ENCODE measurements at regions not wholly inside any gene's neighbourhood (a gene's known extent, or its start where the extent isn't known, plus 50 kb on each side); places are given as distances from the start of the nearest gene placed in this dataset.

- WGBS, 2 experiments (ENCODE audit: extremely low coverage in 1 of 2, insufficient coverage in 1 of 2, insufficient read length in 1 of 2, insufficient replicate concordance in 2 of 2, low coverage in 1 of 2, low lambda C conversion rate in 2 of 2, missing lambda C conversion rate in 1 of 2) = 90% methylated on average over 4 of the region's 4 CpGs; no CpG with 5 or more reads in 1 of the 2 experiments
- Histone ChIP-seq H4K91ac (replicated peaks; ENCODE audit: insufficient read length, low read length) (no peak overlapping the region), H3K23ac (ENCODE audit: insufficient read length) (no peak overlapping the region), H3K4me2 (ENCODE audit: insufficient read depth in 1 of 2, low read depth in 2 of 2, low read length in 2 of 2) (no peak overlapping the region), H3K18ac (ENCODE audit: extremely low read depth, low read length) (no peak overlapping the region), H3K79me1 (ENCODE audit: low read depth, low read length) (no peaks in the 10 kb centered on the region), H2AFZ (ENCODE audit: low read length) (no peak overlapping the region), H3K9me3 (ENCODE audit: insufficient read depth in 2 of 2, low read depth in 1 of 2, low read length in 1 of 2) (no peaks in the 10 kb centered on the region), H3K4me1 (replicated peaks in 1 of 4; ENCODE audit: control insufficient read depth in 3 of 4, insufficient read depth in 4 of 4, low read length in 3 of 4) (peaks cover 3 to 11% (median 9%) of the 10 kb centered on the region in 4 experiments), H3K23me2 (ENCODE audit: low read depth, low read length) (peaks cover 3% of the 10 kb centered on the region; the same call in 1 of the 2 replicates), H4K8ac (ENCODE audit: extremely low read depth, insufficient read depth, low read length) (no peak overlapping the region), H2BK20ac (ENCODE audit: low read length) (no peak overlapping the region), H3K4me3 (ENCODE audit: extremely low read depth in 1 of 4, insufficient read depth in 2 of 4, low read depth in 3 of 4, low read length in 4 of 4) (no peak overlapping the region), H2BK5ac (ENCODE audit: low read depth, low read length) (no peak overlapping the region), H3K9ac (replicated peaks in 1 of 4; ENCODE audit: extremely low read depth in 1 of 4, low read depth in 3 of 4, low read length in 3 of 4) (no peak overlapping the region), H4K20me1 (replicated peaks in 1 of 2; ENCODE audit: control insufficient read depth in 1 of 2, insufficient read depth in 2 of 2, low read length in 2 of 2) (no peaks in the 10 kb centered on the region), H2BK15ac (ENCODE audit: low read length) (no peak overlapping the region), H3K4ac (replicated peaks; ENCODE audit: insufficient read length, low read depth, low read length) (no peak overlapping the region), H3K56ac (replicated peaks; ENCODE audit: insufficient read length, low read depth, low read length) (no peak overlapping the region), H3K27ac (ENCODE audit: low read depth, low read length) (no peak overlapping the region), H2AK5ac (ENCODE audit: low read depth, low read length) (no peak overlapping the region), H2BK12ac (ENCODE audit: low read depth, low read length) (no peak overlapping the region), H3K14ac (ENCODE audit: insufficient read length) (no peak overlapping the region), H3K27me3 (replicated peaks in 1 of 4; ENCODE audit: control insufficient read depth in 3 of 4, extremely low read depth in 1 of 4, insufficient read depth in 3 of 4, low read length in 3 of 4) (no peaks in the 10 kb centered on the region), H3K36me3 (ENCODE audit: control insufficient read depth in 2 of 4, insufficient read depth in 4 of 4, low read length in 3 of 4) (no peaks in the 10 kb centered on the region), H4K5ac (ENCODE audit: insufficient read length, low read depth, low read length) (no peak overlapping the region), H2BK120ac (replicated peaks; ENCODE audit: low read depth, low read length) (no peak overlapping the region), H3K79me2 (ENCODE audit: control insufficient read depth in 1 of 2, insufficient read depth in 2 of 2, low read length in 2 of 2) (no peaks in the 10 kb centered on the region)
- POLR2A ChIA-PET (ENCODE audit: partially characterized antibody) = no interaction called here
- FAIRE-seq = peak; percentile 19
- CTCF ChIA-PET (ENCODE audit: partially characterized antibody) = interaction anchor here (0.6 to 4.5 kb wide), 4 partner anchors 182 to 645 kb away, joined by 4 to 14 read pairs (median 4); no protein-coding TSS in a partner anchor
- DNase-seq (ENCODE audit: low read depth in 1 of 2, low spot score in 2 of 2) = no peak
- TF ChIP-seq HDAC2 (IDR thresholded peaks at IDR 0.05; ENCODE audit: borderline replicate concordance in 1 of 2, low read depth in 2 of 2, low read length in 2 of 2) (no peak), KDM4A (IDR thresholded peaks at IDR 0.05; ENCODE audit: low read depth, low read length, severe bottlenecking) (no peak), EGR1 (IDR thresholded peaks at IDR 0.05; ENCODE audit: borderline replicate concordance, low read depth, low read length) (no peak), CBX5 (IDR thresholded peaks at IDR 0.05; ENCODE audit: low read depth, low read length) (no peak), CHD2 (IDR thresholded peaks at IDR 0.05; ENCODE audit: low read length) (no peak), CHD1 (IDR thresholded peaks at IDR 0.05; ENCODE audit: low read depth, low read length) (no peak), EZH2 (IDR thresholded peaks at IDR 0.05; ENCODE audit: low read depth, low read length, severe bottlenecking) (no peak), ATF2 (IDR thresholded peaks at IDR 0.05; ENCODE audit: low read length) (no peak), USF2 (IDR thresholded peaks at IDR 0.05; ENCODE audit: low read length) (no peak), RFX5 (IDR thresholded peaks at IDR 0.05; ENCODE audit: borderline replicate concordance, low read depth, low read length) (no peak)
Measured at GRCh38 chr9:14471041-14471440, 157.1 kb upstream of the NFIB start.
